A172 (cell line): ENCODE measurements at regions not wholly inside any gene's neighbourhood (a gene's known extent, or its start where the extent isn't known, plus 50 kb on each side); places are given as distances from the start of the nearest gene placed in this dataset.

Source experiments
- DNase-seq: peaks from one replicate; pipeline ENCODE4 v3.0.0-alpha.2; 2015; ENCODE audit warnings: low spot score

DNA sequence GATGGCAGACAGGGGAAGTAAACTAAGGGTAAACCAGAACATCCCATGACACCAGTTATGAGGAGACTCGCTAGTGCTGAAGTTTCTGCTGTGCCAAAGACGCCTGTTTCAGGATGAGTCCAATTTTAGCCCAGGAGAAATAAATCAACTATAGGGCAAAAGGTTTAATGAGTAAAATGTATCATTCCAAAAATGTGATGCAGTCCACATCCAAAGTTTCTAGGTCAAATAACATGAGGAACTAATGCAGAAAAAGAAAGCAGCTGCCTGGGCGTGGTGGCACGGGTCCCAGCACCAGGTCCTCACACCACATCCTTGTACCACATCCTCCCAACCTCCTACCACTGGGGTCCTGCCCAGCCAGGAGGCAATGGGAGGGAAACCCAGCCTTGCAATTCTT, 126.9 kb upstream of the CTAGE1 start:
- no peak for DNase-seq

GRCh38 chr18:22545066-22545760, 127.5 kb upstream of the CTAGE1 start:
- DNase-seq = no peak

DNA sequence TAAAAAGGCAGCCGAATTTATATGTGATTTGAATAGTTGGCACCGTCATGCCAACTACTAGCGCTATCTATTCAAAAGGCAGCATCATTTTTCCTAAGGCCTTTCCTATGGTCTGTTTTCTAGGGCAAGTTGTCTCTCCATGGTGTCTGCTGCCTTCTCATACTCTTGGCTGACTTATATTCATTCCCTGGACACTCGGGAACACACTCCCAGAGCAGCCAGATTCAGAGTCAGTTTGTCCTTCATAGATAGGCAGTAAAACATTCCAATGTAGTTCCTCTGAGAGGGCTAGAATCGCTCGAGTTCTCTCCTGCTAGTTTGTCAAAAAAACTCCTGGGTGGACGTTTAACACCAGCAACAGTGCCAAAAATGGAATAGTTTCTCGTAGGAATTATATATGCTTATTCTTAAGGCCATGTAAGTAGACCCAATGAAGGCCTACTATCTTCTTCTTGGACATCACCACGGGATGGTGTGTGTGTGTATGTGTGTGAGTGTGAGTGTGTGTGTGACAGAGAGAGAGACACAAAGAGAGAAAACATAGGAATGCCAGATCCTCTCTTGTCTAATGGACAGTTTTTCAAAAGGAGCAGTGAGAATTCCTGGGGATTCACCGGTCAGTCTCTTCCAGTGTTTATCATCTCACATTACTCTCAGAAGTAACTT, 129.3 kb upstream of the CTAGE1 start:
- DNase-seq = no peak

DNA sequence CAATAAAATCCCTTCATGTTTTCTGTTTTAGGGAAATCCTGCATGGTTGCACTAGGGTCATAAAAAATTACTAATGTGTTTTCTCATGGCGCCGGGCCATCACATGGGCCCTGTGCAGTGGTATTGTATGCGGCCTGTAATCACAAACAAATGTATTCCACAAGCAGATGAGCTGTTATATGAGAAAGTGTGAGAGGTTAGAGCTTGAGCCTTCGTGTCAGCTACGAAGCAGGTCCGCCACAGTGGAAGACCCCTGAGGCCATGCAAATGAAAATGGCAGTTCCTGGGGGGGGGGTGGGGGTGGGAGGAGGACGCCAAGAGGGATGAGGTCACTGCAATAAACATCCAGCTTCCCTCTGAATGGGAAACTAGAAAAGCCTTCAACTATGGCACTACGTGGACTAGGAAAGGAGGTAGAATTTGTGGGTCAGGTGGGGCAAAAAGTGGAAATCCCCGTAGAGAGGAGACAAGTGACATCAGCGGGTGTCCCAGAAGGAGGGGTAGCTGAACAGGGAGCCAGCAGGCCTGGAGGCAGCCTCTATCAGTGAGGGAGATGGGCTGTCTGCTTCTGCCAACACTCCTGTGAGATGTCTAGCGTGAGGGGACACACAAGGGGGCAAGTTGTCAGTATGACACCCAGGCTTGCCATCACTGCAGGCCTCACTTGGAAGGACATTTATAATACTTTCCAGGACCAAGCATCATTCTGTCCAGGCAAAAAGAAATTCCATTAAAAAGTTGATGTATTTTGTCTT, 130.3 kb upstream of the CTAGE1 start:
- no peak for DNase-seq

- no peak for DNase-seq
Measured at GRCh38 chr18:22549260-22549937, 131.7 kb upstream of the CTAGE1 start.

GRCh38 chr18:22550366-22550765, 132.7 kb upstream of the CTAGE1 start:
- DNase-seq = no peak

- DNase-seq = peak; percentile 22
Measured at GRCh38 chr18:22550861-22551260, 133.1 kb upstream of the CTAGE1 start.

DNA sequence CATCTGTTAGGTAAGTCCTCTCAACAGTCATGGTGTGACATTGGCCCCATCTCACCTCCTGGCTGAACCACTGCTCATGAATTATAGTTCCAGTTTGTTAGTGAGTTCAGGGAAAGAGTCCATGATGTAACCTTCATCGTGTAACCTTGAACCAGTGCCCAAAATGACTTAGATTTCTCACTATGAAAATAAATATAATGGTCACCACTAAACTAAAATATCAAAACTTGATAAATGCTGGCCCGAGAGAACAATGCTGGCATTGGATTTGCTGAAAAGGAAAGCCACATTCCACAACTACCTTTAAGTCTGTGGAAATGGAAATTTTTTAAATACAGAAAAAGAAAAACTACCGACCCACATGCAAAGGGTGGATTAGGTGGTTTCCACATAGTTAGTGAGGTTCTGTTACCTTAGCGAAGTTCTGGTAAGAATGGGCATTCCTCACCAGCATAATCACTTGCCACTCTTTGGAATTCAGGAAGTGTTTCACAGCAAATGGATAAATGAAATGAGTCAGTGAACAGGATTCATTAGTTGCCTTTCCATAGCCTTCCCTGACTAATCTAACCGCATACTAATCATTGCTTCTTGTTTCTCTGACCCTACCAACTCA, 133.9 kb upstream of the CTAGE1 start:
- peak; percentile 99 for DNase-seq

DNA sequence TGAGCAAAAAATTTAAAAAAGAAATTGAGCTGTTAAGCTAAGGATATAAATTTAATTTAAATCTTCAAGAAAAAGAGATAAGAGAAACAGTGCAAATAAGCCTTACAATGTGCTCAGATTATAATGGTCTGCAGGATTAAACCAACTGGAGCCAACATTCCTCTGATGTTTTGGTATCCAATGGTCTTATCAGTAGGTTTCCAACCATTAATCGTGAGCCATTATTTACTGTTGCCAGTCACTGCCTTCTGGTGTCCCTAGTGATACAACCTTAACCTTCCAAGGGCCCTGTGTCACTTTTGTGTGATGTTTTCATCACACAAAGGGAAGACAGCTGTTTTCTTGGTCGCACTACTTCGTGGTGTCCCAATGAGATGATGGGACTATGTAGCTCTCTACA, 134.5 kb upstream of the CTAGE1 start:
- peak; percentile 78 for DNase-seq

DNA sequence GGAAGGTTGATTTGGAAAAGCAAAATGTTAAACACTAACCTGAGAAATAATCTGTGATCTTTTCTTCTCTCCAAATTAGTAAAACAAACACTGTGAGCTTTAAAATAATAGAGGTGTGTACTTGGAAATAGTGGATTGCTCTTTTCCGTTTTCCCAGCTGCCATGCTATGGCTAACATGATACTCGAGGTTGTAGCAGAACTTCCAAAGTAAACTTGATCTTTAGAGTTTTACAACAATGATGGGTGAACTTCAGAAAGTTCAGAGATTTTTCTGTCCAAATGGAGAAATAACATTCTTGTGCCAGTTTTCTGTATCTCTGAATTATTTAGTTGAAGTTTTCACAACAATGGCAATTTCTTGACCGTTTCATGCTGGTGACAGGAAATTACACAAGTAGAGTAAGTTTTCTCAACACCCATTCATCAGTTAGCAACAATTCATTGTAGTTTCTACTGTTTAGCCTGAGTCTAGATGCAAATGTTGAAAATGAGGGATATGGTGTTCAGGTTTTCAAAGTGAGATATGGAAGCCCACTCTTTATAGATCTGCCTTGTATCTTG, 135.3 kb upstream of the CTAGE1 start:
- no peak for DNase-seq

GRCh38 chr18:22556222-22557167, 138.8 kb upstream of the CTAGE1 start:
- DNase-seq = no peak

- no peak for DNase-seq
Measured at GRCh38 chr18:22557168-22557941, 139.6 kb upstream of the CTAGE1 start.

GRCh38 chr18:22558945-22559385, 141.2 kb upstream of the CTAGE1 start:
- DNase-seq = peak; percentile 33

DNA sequence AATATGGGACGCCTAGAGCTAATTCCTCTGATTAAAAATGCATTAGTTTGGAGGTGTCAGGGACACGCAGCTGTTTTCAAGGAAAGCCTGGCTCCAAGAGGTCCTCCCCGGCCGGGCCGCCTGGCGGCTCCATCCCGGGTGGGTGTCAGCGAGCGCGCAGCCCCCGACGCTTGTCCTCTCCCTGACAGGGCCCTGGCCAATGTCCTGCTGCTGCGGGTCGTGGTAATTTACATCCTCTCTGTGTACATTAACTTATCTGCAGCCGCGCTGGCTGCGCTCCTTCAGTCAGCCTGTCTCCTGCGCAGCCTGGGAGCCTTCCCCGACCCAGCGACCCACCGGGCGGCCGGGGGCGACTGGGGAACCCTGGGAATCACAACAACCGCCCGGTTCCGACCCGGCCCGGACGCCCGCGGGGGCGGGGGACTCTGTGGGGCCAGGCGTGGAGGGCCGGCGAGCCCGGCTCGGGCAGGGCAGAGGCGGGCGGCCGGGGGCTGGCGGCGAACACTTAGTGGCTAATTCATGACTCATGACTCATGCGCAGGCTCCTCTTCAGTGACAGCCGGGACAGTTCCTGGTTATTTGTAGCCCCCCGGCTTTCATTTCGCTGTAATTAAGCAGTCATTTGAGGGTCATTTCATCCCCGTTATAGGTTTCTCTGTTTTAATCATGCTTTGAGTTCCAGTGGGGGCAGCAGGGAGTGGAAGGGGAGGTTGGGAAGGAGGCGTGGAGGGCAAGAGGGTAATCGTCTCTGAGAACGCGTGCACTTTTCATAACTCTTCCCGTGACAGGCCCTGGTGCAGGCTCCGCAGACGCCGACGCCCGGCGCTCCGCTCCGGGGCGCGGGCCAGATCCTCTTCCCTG, 141.9 kb upstream of the CTAGE1 start:
- peak; percentile 68 for DNase-seq

GRCh38 chr18:22560275-22560610, 142.5 kb upstream of the CTAGE1 start:
- DNase-seq = no peak

DNA sequence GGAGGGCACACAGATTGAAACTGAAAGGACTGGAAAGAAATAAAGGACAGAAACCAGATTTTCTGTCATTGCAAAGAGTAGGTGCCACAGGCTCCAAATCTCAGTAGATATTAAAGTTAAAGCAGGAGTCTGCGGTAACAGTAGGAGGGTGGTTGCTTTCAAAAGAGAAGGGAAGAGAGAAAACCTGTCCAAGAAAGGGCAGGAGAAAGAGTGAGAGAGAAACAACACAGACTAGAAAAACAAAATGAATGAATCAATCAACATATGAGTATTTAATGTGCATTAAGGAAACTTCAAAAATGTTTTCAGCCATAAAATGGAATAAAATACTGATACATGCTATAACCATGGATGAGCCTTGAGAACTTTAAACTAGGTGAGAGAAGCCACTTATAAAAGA, 143.1 kb upstream of the CTAGE1 start:
- no peak for DNase-seq

DNA sequence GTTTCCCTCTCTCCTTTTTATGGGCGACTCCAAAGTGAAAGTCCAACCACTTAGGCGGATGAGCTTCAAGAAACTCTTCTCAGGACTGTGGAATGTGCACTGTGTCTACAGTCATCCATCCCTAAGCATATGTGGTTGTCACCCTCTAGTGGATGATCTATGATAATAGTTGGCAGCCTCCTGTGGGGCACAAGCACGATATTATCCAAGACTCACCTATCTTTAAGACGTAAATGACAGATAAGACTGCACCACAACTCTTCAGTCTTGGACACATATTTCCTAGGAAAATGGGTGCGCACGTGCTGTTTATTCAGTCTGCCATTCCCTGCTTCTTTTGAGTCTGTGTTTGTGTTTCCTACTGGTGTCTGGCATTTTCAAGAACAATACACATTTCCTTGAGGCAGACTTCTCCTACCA, 145.5 kb upstream of the CTAGE1 start:
- peak; percentile 90 for DNase-seq

DNA sequence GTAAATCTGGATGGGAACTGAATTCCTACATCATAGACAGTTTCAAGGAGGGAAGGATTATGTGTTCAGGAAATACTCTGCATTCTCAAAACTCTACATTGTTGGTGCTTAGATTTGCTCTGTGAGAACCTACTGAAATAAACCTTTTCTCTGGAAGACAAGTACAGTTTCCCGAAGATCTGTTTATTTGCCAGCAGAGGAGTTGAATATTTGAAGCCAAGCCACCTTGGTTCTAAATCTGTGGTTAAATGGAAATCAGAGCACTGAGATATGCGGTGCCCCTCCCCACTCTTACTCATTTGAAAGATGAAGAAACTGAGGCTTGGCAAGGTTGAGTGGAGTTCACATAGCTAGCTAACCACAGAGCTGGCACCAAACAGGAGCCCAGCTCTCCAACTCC, 146.3 kb upstream of the CTAGE1 start:
- DNase-seq = no peak
